BLaER1 treated with 17β-estradiol and CSF1 and Interleukin-3, amounts not matched to agents 10 nM and 100 nM (cell line): ENCODE measurements at regions not wholly inside any gene's neighbourhood (a gene's known extent, or its start where the extent isn't known, plus 50 kb on each side); places are given as distances from the start of the nearest gene placed in this dataset.

Experiments
- H3K27ac ChIP-seq, 11 experiments: shearing (Covaris generic); formaldehyde crosslinking; 2 replicates each; pipeline ENCODE4 v1.8.1; 2022
- H3K27me3 ChIP-seq, 11 experiments: shearing (Covaris generic); formaldehyde crosslinking; 2 replicates each; pipeline ENCODE4 v1.8.1; 2022
- H3K36me3 ChIP-seq, 11 experiments: shearing (Covaris generic); formaldehyde crosslinking; 2 replicates each; pipeline ENCODE4 v1.8.1; 2022
- H3K4me1 ChIP-seq, 10 experiments: shearing (Covaris generic); formaldehyde crosslinking; 2 replicates each; pipeline ENCODE4 v1.8.1; 2022
- H3K4me2 ChIP-seq, 11 experiments: shearing (Covaris generic); formaldehyde crosslinking; 2 replicates each; pipeline ENCODE4 v1.8.1; 2022
- H3K4me3 ChIP-seq, 10 experiments: shearing (Covaris generic); formaldehyde crosslinking; 2 replicates each; pipeline ENCODE4 v1.8.1; 2022
- H3K9ac ChIP-seq, 11 experiments: shearing (Covaris generic); formaldehyde crosslinking; 2 replicates each; pipeline ENCODE4 v1.8.1; 2022
- H3K9me3 ChIP-seq, 11 experiments: shearing (Covaris generic); formaldehyde crosslinking; replicated peaks in 1 of 11; 2 replicates each; pipeline ENCODE4 v1.8.1; 2022
- H4K20me1 ChIP-seq, 11 experiments: shearing (Covaris generic); formaldehyde crosslinking; 2 replicates each; pipeline ENCODE4 v1.8.1; 2022
- Cebpa-rat ChIP-seq, 11 experiments: shearing (Covaris generic); IDR thresholded peaks; 2 replicates each; pipeline ENCODE4 v1.8.1; 2022

- Histone ChIP-seq H3K27ac (no peak overlapping the region), H3K4me1 (peaks cover 0 to 15% (median 6%) of the 10 kb centered on the region in 10 experiments; a peak in 6 of 20 replicates), H3K4me3 (no peak overlapping the region), H4K20me1 (peaks cover 0 to 85% (median 7%) of the 10 kb centered on the region in 11 experiments; a peak in 8 of 22 replicates), H3K4me2 (no peak overlapping the region; a peak in 2 of 22 replicates), H3K27me3 (no peaks in the 10 kb centered on the region), H3K36me3 (peaks cover 0 to 65% (median 0%) of the 10 kb centered on the region in 11 experiments; a peak in 6 of 22 replicates), H3K9me3 (no peaks in the 10 kb centered on the region), H3K9ac (no peak overlapping the region; a peak in 1 of 22 replicates)
- no peak for TF ChIP-seq Cebpa-rat (IDR thresholded peaks at IDR 0.05)
These were observed 50.3 kb downstream of the PLXNA1 start for GRCh38 chr3:127033171-127033570.

GRCh38 chr3:127033786-127034185 is 50.9 kb downstream of the PLXNA1 start:
- peaks cover 0 to 15% (median 6%) of the 10 kb centered on the region in 10 experiments; a peak in 6 of 20 replicates for H3K4me1 ChIP-seq
- H3K9ac ChIP-seq: no peak overlapping the region
- H3K27me3 ChIP-seq: no peaks in the 10 kb centered on the region
- H3K36me3 ChIP-seq: peaks cover 0 to 59% (median 0%) of the 10 kb centered on the region in 11 experiments; a peak in 6 of 22 replicates
- peaks cover 0 to 88% (median 7%) of the 10 kb centered on the region in 11 experiments; a peak in 10 of 22 replicates for H4K20me1 ChIP-seq
- H3K9me3 ChIP-seq: no peaks in the 10 kb centered on the region
- no peak for TF ChIP-seq Cebpa-rat (IDR thresholded peaks at IDR 0.05)
- no peak overlapping the region for H3K4me3 ChIP-seq
- no peak overlapping the region for H3K4me2 ChIP-seq
- no peak overlapping the region for H3K27ac ChIP-seq

GRCh38 chr3:127034195-127034989 is 51.5 kb downstream of the PLXNA1 start:
- Histone ChIP-seq H4K20me1 (peaks cover 0 to 88% (median 7%) of the 10 kb centered on the region in 11 experiments; a peak in 10 of 22 replicates), H3K9ac (no peak overlapping the region), H3K4me3 (no peak overlapping the region), H3K9me3 (no peaks in the 10 kb centered on the region), H3K27me3 (no peaks in the 10 kb centered on the region), H3K27ac (no peak overlapping the region), H3K4me1 (peaks cover 0 to 15% (median 6%) of the 10 kb centered on the region in 10 experiments; a peak in 6 of 20 replicates), H3K4me2 (no peak overlapping the region; a peak in 1 of 22 replicates), H3K36me3 (peaks cover 0 to 53% (median 0%) of the 10 kb centered on the region in 11 experiments; a peak in 6 of 22 replicates)
- no peak for TF ChIP-seq Cebpa-rat (IDR thresholded peaks at IDR 0.05)

- H3K27me3 ChIP-seq: no peaks in the 10 kb centered on the region
- H3K27ac ChIP-seq: no peak overlapping the region
- H3K4me2 ChIP-seq: peak overlapping the region in 3 of 11 experiments; percentile 13 to 59 (median 38); a peak in 6 of 22 replicates
- H3K36me3 ChIP-seq: peaks cover 0 to 46% (median 0%) of the 10 kb centered on the region in 11 experiments; a peak in 6 of 22 replicates
- H3K4me1 ChIP-seq: peaks cover 0 to 15% (median 6%) of the 10 kb centered on the region in 10 experiments; a peak in 6 of 20 replicates
- no peaks in the 10 kb centered on the region for H3K9me3 ChIP-seq
- no peak overlapping the region for H3K9ac ChIP-seq
- H3K4me3 ChIP-seq: no peak overlapping the region
- H4K20me1 ChIP-seq: peaks cover 0 to 87% (median 7%) of the 10 kb centered on the region in 11 experiments; a peak in 11 of 22 replicates
- no peak for TF ChIP-seq Cebpa-rat (IDR thresholded peaks at IDR 0.05)
These were observed 52.2 kb downstream of the PLXNA1 start for GRCh38 chr3:127034990-127035652.

- Histone ChIP-seq H3K9ac (no peak overlapping the region), H3K9me3 (no peaks in the 10 kb centered on the region), H3K4me3 (no peak overlapping the region), H3K4me2 (peak overlapping the region in 3 of 11 experiments; percentile 13 to 59 (median 38); a peak in 6 of 22 replicates), H3K27me3 (peaks cover 0 to 3% (median 0%) of the 10 kb centered on the region in 11 experiments; a peak in 1 of 22 replicates), H3K27ac (no peak overlapping the region), H3K36me3 (peaks cover 0 to 40% (median 0%) of the 10 kb centered on the region in 11 experiments; a peak in 5 of 22 replicates), H4K20me1 (peaks cover 0 to 81% (median 7%) of the 10 kb centered on the region in 11 experiments; a peak in 11 of 22 replicates), H3K4me1 (peaks cover under 1 to 15% (median 7%) of the 10 kb centered on the region in 10 experiments; a peak in 14 of 20 replicates)
- no peak for TF ChIP-seq Cebpa-rat (IDR thresholded peaks at IDR 0.05)
These were observed 52.8 kb downstream of the PLXNA1 start for GRCh38 chr3:127035677-127036076.

- H3K27me3 ChIP-seq: peaks cover 0 to 10% (median 0%) of the 10 kb centered on the region in 11 experiments; a peak in 1 of 22 replicates
- peaks cover 0 to 33% (median 0%) of the 10 kb centered on the region in 11 experiments; a peak in 5 of 22 replicates for H3K36me3 ChIP-seq
- peaks cover 8 to 18% (median 13%) of the 10 kb centered on the region in 10 experiments; a peak in 18 of 20 replicates for H3K4me1 ChIP-seq
- no peak for TF ChIP-seq Cebpa-rat (IDR thresholded peaks at IDR 0.05)
- peak overlapping the region in 3 of 11 experiments; percentile 13 to 59 (median 38); a peak in 5 of 22 replicates for H3K4me2 ChIP-seq
- H3K27ac ChIP-seq: no peak overlapping the region
- no peaks in the 10 kb centered on the region for H3K9me3 ChIP-seq
- peaks cover 0 to 82% (median 7%) of the 10 kb centered on the region in 11 experiments; a peak in 10 of 22 replicates for H4K20me1 ChIP-seq
- H3K4me3 ChIP-seq: no peak overlapping the region
- H3K9ac ChIP-seq: no peak overlapping the region
These were observed 53.5 kb downstream of the PLXNA1 start for GRCh38 chr3:127036209-127037020.

- Histone ChIP-seq H3K9me3 (no peaks in the 10 kb centered on the region), H3K9ac (no peak overlapping the region), H3K4me1 (peaks cover 9 to 19% (median 14%) of the 10 kb centered on the region in 10 experiments; a peak in 18 of 20 replicates), H3K4me3 (no peak overlapping the region), H3K4me2 (no peak overlapping the region), H3K27ac (no peak overlapping the region), H3K27me3 (peaks cover 0 to 16% (median 0%) of the 10 kb centered on the region in 11 experiments; a peak in 2 of 22 replicates), H3K36me3 (peaks cover 0 to 27% (median 0%) of the 10 kb centered on the region in 11 experiments; a peak in 5 of 22 replicates), H4K20me1 (peaks cover 0 to 80% (median 7%) of the 10 kb centered on the region in 11 experiments; a peak in 10 of 22 replicates)
- no peak for TF ChIP-seq Cebpa-rat (IDR thresholded peaks at IDR 0.05)
These were observed 54.1 kb downstream of the PLXNA1 start for GRCh38 chr3:127037021-127037400.

DNA sequence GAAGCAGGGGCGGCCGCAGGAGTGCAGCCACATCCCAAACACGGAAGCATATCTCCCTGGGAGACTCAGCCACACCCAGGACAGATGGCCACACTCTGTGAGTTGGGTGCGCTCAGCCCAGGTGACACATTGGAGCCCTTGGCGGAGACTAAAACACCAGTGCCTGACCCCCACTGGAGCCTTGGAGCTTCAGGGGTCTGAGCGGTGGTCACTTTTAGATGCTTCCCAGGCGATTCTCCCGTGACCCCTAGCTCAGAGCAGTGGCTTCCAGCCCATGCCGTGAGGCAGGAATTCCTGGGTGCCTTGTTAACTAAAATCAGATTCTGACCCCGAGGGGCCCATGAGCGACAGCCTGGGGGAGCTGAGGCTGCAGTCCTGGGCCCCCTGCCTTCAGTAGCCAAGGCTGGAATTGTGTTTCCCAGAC is 54.5 kb downstream of the PLXNA1 start:
- Histone ChIP-seq H3K4me1 (peaks cover 9 to 19% (median 14%) of the 10 kb centered on the region in 10 experiments; a peak in 18 of 20 replicates), H3K9me3 (no peaks in the 10 kb centered on the region), H3K9ac (no peak overlapping the region), H3K4me2 (no peak overlapping the region), H3K4me3 (no peak overlapping the region), H4K20me1 (peaks cover 0 to 81% (median 7%) of the 10 kb centered on the region in 11 experiments; a peak in 10 of 22 replicates), H3K27me3 (peaks cover 0 to 17% (median 0%) of the 10 kb centered on the region in 11 experiments; a peak in 3 of 22 replicates), H3K36me3 (peaks cover 0 to 23% (median 0%) of the 10 kb centered on the region in 11 experiments; a peak in 4 of 22 replicates), H3K27ac (no peak overlapping the region)
- TF ChIP-seq Cebpa-rat (IDR thresholded peaks at IDR 0.05): no peak
